Mucosa of stomach (tissue), 1 donor: ENCODE measurements at regions not wholly inside any gene's neighbourhood (a gene's known extent, or its start where the extent isn't known, plus 50 kb on each side); places are given as distances from the start of the nearest gene placed in this dataset.
"Not testable (repeated sequence)": the region's sequence is repeated elsewhere in the genome, so short reads cannot be mapped to it uniquely, and the experiment has no call there.

ENCODE experiments used
- H3K27me3 ChIP-seq: one replicate; pipeline ENCODE4 v1.7.0; 2013; ENCODE audit warnings: mild to moderate bottlenecking, low read length; ENCODE audit not compliant: control insufficient read depth, insufficient read depth
- H3K36me3 ChIP-seq: one replicate; pipeline ENCODE4 v1.7.0; 2013; ENCODE audit warnings: low read length; ENCODE audit not compliant: control insufficient read depth, insufficient read depth
- H3K4me1 ChIP-seq: one replicate; pipeline ENCODE4 v1.7.0; 2013; ENCODE audit warnings: mild to moderate bottlenecking, low read length; ENCODE audit not compliant: control insufficient read depth, insufficient read depth
- H3K4me3 ChIP-seq: one replicate; pipeline ENCODE4 v1.7.0; 2013; ENCODE audit warnings: low read length
- H3K9ac ChIP-seq: one replicate; pipeline ENCODE4 v1.7.0; 2013; ENCODE audit warnings: mild to moderate bottlenecking, low read length, moderate library complexity
- H3K9me3 ChIP-seq: one replicate; pipeline ENCODE4 v1.7.0; 2013; ENCODE audit warnings: mild to moderate bottlenecking, low read length, moderate library complexity; ENCODE audit not compliant: control insufficient read depth
- donor health status: Pancreatic carcinoma.

DNA sequence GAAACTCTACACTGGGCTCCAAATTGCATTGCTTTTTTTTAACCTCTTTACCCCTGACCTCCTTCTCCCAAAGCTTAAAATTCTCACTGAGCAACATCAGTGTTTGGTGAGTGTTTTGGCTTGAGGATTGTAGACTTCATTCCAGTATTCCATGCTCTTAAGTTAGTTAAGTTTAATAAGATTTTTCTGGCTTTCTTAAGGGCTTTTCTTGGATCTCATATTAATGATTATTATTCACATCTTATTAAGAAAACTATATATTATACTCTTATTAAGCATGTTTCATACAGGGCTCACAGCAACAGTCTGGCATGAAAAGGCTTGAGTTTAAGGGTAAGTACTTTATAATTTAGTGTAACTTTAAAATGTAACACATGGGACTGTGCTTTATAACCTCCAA, 141.8 kb downstream of the DISP1 start:
- Histone ChIP-seq H3K4me3 (no peak overlapping the region), H3K9me3 (no peaks in the 10 kb centered on the region), H3K9ac (no peak overlapping the region), H3K36me3 (no peaks in the 10 kb centered on the region), H3K4me1 (no peaks in the 10 kb centered on the region), H3K27me3 (no peaks in the 10 kb centered on the region)

DNA sequence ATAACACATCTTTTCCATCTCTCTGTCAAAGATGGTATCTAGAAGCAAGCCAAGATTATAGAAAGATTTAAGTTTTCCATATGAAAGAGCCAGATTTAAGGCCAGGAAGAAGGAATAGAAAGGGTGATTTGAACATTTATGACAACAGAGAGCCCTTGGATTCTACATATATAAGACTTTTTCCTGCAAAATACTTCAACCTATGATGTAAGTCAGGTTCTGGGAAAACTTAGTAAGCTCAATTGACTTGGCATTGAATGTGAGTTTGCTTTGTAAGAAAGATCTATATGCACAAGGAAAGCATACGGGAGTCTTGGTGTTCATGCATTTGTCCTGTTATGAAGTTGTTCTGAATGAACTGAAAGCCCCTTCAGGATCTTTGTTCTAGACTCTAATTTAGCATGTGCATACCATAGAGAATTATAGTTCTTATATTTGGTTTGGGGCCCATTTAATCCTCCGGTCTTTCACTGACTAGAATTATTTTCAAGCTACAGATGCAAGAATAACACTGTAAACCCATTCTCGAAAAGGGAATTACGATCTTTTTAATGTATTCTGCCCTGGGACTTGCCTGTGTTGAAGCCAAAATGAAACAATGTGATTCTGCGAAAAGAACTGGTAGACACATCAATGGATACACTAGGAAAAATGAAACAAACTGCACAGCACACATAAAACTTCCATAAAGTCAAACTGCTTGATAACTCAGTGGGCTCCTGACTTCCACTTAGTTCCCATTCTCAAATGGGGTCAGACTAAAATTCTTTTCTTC, 152.8 kb downstream of the DISP1 start:
- Histone ChIP-seq H3K27me3 (no peaks in the 10 kb centered on the region), H3K36me3 (no peaks in the 10 kb centered on the region), H3K4me1 (no peaks in the 10 kb centered on the region), H3K9ac (no peak overlapping the region), H3K9me3 (no peaks in the 10 kb centered on the region), H3K4me3 (no peak overlapping the region)

DNA sequence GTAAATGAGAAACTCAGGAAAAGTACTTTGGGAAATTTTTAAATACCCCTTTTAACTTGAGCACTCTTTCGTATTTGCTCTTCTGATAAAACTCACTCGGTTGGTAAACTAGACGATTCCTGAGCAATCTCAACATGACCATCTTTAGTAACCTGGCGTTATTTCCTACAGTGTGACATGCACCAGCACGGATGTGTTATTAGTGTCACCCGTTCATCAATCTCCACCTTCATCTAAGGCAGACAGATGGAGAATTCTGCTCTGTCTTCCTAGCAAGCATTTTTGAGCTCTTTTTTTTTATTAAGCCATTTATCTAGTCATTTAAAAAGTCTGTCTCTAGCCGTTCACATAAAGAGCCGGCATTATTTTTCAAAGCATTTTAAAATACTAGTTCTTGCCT, 155.2 kb downstream of the DISP1 start:
- Histone ChIP-seq H3K36me3 (no peaks in the 10 kb centered on the region), H3K4me1 (no peaks in the 10 kb centered on the region), H3K9me3 (no peaks in the 10 kb centered on the region), H3K27me3 (no peaks in the 10 kb centered on the region), H3K4me3 (no peak overlapping the region), H3K9ac (no peak overlapping the region)

DNA sequence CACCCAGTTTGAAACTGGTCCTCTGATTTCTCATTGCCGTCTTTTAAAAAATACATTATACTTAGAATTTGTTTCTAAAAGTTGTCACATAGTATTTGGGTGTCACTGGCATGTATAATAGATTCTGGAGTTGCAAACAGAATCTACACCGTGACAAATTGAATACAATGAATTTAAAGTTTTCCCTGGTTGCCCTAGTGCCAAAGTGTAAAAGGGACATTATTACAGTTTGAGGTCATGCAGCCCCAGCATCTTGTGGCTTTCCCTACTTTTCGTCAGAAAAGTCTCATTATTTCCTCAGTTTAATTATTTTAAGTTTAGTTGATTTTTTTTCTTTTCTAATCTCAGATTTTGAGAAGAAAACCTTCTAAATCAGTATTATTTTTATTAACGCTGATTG, 155.9 kb downstream of the DISP1 start:
- H3K9ac ChIP-seq: no peak overlapping the region
- no peaks in the 10 kb centered on the region for H3K4me1 ChIP-seq
- no peaks in the 10 kb centered on the region for H3K27me3 ChIP-seq
- H3K4me3 ChIP-seq: no peak overlapping the region
- H3K36me3 ChIP-seq: no peaks in the 10 kb centered on the region
- no peaks in the 10 kb centered on the region for H3K9me3 ChIP-seq

DNA sequence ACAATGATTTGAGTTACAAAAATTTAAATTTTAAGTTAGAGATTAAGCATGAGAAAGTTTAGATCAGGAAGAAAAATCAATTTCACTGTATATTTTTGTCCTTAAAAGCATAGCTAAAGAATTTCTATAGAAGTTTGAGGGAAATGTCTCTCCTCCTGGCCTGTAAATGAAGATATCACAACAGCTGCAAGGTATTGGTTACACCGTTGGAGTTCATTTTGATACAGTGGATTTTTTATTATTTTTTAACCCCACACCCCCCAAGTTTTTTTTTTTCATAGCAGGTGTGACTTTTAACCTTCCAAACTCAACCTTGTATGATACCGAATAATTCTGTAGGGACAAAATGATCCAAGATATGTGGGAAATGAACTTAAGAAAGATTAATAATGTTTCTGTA, 156.3 kb downstream of the DISP1 start:
- H3K36me3 ChIP-seq: no peaks in the 10 kb centered on the region
- no peak overlapping the region for H3K4me3 ChIP-seq
- H3K9me3 ChIP-seq: no peaks in the 10 kb centered on the region
- H3K27me3 ChIP-seq: no peaks in the 10 kb centered on the region
- no peaks in the 10 kb centered on the region for H3K4me1 ChIP-seq
- no peak overlapping the region for H3K9ac ChIP-seq

DNA sequence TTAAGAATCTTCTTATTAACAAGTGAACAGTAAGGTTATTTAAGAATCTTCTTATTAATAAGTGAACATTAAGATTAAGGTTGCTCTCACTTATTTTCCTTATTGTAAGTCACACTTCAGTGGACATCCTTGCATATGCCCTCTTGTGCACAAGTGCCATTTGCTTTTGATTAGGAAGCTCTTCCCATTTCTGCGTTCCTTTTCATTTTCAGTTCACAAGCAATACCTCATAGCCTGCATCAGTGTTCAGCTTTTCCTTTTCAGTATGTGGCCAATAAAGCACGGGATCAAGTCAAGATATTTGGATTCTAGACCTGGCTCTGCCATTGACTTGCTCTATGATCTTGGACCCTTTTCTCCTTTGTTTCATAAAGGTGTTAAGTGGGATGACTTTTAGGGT, 158.7 kb downstream of the DISP1 start:
- Histone ChIP-seq H3K27me3 (no peaks in the 10 kb centered on the region), H3K4me1 (no peaks in the 10 kb centered on the region), H3K9me3 (no peaks in the 10 kb centered on the region), H3K9ac (no peak overlapping the region), H3K4me3 (no peak overlapping the region), H3K36me3 (no peaks in the 10 kb centered on the region)

DNA sequence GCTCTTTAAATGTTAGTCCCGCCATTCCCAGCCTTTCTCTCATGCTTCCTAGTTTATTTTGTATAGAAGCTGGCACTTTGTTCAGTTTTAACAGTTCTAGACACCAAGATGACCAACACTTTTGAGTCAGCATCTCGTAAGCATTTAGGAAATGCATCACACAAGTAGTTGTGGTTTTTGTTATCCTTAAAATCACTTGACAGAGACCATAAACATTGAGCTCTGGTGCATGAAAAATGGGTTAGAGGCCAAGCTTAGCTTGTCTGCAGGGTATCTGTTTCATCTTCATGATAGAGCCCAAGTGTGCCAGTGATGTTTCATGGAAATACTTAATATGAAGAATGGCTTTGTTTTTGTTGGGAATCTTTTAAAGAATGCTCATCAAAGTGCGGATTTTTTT, 159.7 kb downstream of the DISP1 start:
- H3K9ac ChIP-seq: no peak overlapping the region
- H3K36me3 ChIP-seq: no peaks in the 10 kb centered on the region
- H3K4me3 ChIP-seq: no peak overlapping the region
- H3K9me3 ChIP-seq: no peaks in the 10 kb centered on the region
- H3K4me1 ChIP-seq: no peaks in the 10 kb centered on the region
- H3K27me3 ChIP-seq: no peaks in the 10 kb centered on the region

DNA sequence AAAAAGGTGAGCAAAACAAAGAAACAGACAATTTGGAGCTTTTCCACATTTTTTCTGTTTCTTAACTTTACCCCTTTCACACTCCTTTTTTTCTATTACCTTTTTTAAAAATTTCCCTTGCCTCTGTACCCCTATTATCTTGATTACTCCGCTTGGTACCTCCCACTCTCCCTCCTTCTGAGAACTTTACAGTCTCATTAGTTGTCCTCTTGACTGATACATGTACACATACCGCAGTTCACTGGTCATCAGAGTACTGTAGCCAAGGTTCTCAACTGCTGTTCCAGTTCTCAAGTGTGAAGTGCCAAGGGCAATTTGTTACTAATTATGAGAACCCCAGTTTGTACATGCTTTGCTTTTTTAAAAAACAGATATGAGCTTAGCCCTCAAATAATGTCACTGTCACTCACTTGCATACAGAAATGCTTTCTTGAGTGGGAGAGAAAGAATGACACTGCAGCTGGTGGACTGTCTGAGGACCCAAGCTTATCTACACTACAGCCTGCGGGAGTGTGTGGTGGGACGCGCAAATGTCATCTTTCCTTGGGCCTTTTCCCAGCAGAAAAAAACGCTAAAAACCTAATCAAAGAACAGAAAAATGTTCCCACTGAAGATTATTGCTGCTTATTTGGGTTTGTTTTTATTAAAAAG, 160.8 kb downstream of the DISP1 start:
- no peak overlapping the region for H3K9ac ChIP-seq
- no peaks in the 10 kb centered on the region for H3K9me3 ChIP-seq
- H3K4me1 ChIP-seq: no peaks in the 10 kb centered on the region
- H3K36me3 ChIP-seq: no peaks in the 10 kb centered on the region
- no peak overlapping the region for H3K4me3 ChIP-seq
- H3K27me3 ChIP-seq: no peaks in the 10 kb centered on the region

DNA sequence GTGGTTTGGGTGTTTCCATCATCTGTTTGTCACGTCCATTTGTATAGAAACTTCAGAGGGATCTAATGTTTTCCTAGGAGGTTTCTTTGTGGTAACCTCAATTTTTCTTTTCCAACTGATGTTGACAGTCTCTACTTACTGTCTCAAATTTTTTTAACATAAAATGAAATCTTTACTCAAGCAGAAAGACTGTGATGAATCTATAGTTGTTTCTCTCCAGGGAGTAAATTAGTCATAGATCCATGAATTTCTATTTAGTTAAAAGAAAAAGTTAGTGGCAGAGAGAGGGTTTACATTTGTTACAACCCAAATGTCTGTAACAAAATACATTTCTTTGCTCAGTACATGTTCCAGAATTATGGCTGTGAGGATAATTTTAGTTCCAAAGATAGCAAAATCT, 161.6 kb downstream of the DISP1 start:
- no peaks in the 10 kb centered on the region for H3K27me3 ChIP-seq
- H3K4me3 ChIP-seq: no peak overlapping the region
- H3K4me1 ChIP-seq: no peaks in the 10 kb centered on the region
- H3K9me3 ChIP-seq: no peaks in the 10 kb centered on the region
- no peaks in the 10 kb centered on the region for H3K36me3 ChIP-seq
- no peak overlapping the region for H3K9ac ChIP-seq

DNA sequence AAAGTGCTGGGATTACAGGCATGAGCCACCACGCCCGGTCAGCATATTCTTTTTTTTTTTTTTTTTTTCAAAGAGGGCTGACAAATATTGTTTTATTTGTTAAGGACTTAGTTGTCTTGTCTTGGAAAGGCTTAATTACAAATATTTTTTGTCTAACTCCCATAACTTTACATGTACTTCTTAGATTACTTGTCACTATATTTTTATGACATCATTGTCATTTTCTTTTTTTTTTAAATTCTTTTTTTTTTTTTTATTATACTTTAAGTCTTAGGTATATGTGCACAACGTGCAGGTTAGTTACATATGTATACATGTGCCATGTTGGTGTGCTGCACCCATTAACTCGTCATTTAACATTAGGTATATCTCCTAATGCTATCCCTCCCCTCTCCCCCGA, 162.5 kb downstream of the DISP1 start:
- not testable (repeated sequence) for H3K36me3 ChIP-seq, H3K4me1 ChIP-seq, H3K9ac ChIP-seq, H3K27me3 ChIP-seq, H3K9me3 ChIP-seq, H3K4me3 ChIP-seq

DNA sequence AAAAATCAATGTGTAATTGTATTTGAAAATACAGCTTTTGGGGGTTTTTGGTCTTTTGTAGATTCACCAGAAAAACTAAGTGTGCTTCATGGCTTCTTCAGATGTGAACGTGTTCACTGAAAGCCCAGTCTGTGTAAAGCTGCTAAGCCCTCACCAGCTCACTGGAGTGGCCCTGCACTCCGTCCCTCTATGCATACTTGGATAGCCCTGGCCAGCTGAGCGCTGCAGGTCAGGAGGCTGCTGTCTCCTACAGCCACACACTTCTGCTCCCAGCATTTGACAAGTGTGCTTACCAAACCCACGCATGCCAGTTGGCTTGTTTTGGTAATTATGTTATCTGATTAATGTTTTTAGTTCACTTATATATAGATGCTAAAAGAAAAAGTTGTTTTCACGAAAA, 163.5 kb downstream of the TLR5 start:
- Histone ChIP-seq H3K9me3 (no peaks in the 10 kb centered on the region), H3K4me3 (no peak overlapping the region), H3K4me1 (no peaks in the 10 kb centered on the region), H3K9ac (no peak overlapping the region), H3K27me3 (no peaks in the 10 kb centered on the region), H3K36me3 (no peaks in the 10 kb centered on the region)

DNA sequence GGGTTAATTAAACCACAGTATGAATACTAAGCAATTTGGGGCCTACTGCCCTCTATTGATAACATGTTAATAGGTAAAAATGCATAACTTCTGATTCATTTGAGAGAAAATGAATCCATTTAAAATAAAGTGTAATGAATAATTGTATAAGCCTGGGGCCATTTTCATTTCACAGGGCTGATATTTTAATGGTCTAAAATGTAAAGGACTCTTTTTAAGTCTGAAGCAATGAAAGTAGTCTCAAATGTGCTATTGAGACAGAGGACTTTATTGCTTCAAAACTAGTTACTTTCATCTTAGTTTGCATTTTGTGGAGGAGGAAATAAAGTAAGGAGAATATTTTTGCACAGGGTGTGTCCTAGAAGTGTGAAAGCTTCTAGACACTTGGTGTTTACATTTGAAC, 155.4 kb downstream of the TLR5 start:
- no peaks in the 10 kb centered on the region for H3K36me3 ChIP-seq
- H3K4me1 ChIP-seq: peaks cover 4% of the 10 kb centered on the region
- no peak overlapping the region for H3K4me3 ChIP-seq
- no peaks in the 10 kb centered on the region for H3K27me3 ChIP-seq
- H3K9ac ChIP-seq: no peak overlapping the region
- H3K9me3 ChIP-seq: no peaks in the 10 kb centered on the region
